HK-2 (cell line): ENCODE measurements at regions not wholly inside any gene's neighbourhood (a gene's known extent, or its start where the extent isn't known, plus 50 kb on each side); places are given as distances from the start of the nearest gene placed in this dataset.

Experiments used
- DNase-seq: peaks from one replicate; pipeline ENCODE4 v3.0.0-alpha.2; 2018; ENCODE audit not compliant: unreplicated experiment

- DNase-seq = no peak
Measured at GRCh38 chr13:30126903-30127428, 180.4 kb downstream of the KATNAL1 start.

GRCh38 chr13:30125422-30126073 is 181.8 kb downstream of the KATNAL1 start:
- DNase-seq = no peak

DNA sequence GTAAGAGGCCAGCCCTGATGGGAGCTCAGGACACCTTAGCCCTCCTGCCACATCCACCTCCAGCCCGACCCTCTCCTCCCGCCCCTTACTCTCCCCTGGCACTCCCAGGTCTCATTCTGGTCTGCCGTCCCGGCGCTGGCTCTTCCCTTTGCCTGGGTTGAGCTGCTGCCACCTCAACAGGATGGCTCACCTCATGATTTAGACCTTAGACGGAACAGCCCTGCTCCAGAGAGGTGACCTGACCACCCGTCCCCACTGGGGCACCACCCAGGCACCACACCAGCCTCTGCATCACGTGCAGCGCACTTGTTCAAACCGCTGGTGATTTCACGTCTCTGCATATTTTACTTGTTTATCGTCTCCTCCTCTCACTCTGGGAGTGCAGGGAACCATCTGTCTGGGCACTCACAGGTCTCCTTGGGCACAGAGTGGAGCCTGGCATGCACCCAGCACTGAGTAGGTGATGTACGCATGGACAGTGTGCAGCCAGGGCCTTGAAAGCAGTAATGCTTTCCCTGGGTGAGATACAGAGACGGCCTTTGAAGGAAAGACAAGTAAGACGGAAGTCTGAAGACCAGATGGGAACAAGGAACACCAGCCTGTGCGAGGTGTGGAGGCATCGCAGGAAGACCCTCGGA is 183.1 kb downstream of the KATNAL1 start:
- DNase-seq = no peak

GRCh38 chr13:30123575-30123974 is 183.8 kb downstream of the KATNAL1 start:
- DNase-seq = no peak

GRCh38 chr13:30121666-30122065 is 185.7 kb downstream of the KATNAL1 start:
- DNase-seq = no peak

DNA sequence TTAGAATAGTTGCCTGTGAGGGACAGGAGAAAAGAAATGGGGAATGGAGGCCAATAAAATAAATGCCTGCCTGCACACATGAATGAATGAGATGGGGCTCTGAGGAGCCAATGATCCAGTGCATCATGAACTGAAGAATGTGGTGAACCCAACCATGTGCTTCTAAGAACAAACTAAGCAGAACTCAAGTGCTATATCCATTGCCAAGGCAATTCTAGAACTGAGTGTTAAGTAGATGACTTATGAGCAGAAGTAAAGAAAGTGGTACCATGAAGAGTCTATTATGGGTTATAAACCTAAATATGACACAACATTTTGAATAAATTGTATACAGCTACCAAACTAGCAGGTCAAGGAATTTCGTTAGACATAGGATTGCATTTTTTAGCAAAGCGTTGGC is 186.1 kb downstream of the KATNAL1 start:
- DNase-seq = no peak

DNA sequence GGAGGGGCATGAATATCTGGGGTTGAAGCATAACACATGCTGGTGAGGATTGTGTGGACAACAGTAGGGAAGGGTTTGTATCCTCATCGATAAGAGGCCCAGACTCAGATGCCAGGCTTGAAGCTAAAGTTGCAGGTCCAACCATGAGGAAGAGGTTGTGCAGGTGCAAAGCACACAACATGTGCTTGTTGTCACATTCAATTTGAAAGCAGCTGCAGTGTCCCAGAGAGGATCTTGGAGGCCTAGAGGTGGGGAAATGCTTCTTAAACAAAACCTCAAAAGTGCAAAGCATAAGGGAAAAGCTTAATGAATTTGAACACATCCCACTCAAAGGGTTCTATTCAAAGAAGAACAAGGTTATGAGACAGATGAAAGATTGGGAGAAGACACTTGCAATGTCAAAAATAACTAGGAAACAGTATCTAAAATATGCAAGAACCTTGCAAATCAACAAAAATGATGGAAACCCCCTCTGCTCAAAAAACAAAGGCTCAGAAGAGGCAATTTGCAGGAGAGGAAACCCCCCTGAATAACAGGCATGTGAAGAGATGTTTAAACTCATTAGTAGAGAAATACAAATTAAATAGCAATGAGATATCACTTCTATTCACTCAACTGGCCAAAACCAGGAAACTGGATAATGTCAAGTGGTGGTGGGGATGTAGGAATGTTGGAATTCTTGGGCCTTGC is 187.1 kb downstream of the KATNAL1 start:
- no peak for DNase-seq

DNA sequence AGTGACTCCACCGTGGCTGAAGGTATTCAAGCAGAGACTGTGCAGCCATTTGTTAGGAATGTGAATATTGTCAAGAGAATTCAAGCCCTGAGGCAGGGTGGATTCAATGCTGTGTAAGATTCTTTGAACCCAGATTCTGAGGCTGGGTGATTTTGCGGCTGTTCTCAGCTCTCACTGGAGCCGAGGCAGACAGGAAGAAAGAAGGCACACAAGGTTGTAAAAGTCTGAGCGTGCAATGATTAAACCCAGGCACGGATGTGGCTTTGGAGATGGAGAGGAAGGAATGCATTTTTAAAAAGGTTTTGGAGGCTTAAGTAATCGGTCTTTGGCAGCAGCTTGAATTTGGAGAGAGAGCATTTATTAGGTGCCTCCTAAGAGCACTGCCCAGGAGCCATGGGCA is 187.9 kb downstream of the KATNAL1 start:
- no peak for DNase-seq

DNA sequence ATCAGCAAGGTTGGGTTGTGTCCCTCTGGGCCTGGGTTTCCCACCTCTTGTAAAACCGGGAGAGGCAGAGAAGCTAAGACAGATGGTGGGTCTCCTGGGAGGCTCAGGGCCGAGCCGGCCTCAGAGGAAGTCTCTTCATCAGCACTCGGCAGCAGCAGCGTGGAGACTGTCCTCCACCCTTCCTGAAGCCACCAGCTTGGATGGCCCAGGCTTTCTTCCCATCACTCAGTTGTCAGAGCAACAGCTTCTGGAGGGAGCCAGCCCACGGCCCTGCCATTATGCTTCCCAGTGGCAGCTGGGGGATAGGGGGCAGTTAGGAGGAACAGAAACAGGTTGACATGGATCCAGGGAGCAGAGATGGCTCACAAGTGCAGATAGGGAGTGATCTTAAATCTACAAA is 191.0 kb downstream of the KATNAL1 start:
- no peak for DNase-seq

DNA sequence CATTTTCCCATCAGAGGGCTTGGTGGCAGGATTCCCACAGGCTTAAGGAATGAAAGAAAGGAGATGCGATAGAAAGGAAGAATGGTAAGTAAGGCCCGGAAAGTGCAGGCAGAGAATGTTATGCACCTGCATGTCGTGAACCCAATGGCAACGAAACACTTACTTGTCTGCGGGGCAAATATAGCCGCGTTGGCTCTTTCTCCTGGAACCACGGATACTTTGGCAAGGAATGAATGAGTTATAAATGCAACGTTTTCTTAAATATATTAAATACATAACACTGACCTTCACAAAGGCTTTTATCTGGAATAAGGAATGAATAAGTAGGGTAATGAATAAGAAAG is 192.1 kb downstream of the KATNAL1 start:
- DNase-seq = no peak

GRCh38 chr13:30114571-30115256 is 192.6 kb downstream of the KATNAL1 start:
- DNase-seq = peak; percentile 79

DNA sequence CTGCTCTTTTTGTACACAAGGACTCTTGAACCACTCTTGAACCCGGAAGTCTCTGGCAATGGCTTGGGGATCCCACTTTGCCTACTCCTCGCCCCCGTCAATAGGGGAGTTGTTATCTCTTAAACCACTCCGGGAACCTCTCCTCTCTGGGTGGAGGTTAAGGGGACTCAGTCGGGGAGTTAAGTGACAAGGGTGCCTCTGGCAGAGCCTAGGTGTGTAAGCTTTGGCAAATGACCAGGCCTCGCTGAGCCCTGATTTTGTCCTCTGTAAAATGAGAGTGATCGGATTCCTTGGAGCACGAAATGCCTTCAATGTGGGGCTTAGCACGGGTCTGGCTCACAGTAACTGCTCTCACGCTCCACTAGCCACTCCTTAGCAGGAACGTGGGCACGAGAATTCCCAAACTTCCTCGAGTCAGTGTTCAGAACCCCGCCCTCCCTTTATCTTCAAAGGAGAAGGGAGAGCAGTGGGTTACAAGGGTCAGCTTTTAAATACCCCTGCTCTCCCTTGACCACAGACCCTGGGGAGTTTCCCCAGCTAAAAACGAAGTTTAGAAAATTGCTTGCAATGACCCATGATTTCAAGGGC is 193.3 kb downstream of the KATNAL1 start:
- DNase-seq = no peak

- no peak for DNase-seq
Measured at GRCh38 chr13:30113551-30113950, 193.8 kb downstream of the KATNAL1 start.

GRCh38 chr13:30112602-30113435 is 194.5 kb downstream of the KATNAL1 start:
- peak; percentile 54 for DNase-seq

DNA sequence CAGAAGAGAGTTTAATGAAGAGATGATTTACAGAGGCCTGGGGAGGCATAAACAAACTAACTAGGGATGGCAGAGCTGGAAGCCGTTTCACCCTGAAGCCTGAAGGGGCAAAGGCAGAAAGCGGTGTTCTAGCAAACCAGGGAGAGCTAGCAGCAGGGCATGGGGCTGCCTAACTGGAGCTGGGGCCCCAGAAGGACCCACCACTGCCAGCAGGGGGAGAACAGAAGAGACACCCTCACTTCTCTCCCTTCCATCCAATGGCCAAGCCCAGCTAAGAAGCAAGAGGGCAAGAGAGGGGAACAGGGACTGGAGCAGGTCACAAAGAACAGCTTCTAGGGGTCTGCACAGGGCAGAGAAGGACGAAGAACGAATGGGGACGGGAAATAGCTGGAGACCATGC is 195.5 kb downstream of the KATNAL1 start:
- no peak for DNase-seq

DNA sequence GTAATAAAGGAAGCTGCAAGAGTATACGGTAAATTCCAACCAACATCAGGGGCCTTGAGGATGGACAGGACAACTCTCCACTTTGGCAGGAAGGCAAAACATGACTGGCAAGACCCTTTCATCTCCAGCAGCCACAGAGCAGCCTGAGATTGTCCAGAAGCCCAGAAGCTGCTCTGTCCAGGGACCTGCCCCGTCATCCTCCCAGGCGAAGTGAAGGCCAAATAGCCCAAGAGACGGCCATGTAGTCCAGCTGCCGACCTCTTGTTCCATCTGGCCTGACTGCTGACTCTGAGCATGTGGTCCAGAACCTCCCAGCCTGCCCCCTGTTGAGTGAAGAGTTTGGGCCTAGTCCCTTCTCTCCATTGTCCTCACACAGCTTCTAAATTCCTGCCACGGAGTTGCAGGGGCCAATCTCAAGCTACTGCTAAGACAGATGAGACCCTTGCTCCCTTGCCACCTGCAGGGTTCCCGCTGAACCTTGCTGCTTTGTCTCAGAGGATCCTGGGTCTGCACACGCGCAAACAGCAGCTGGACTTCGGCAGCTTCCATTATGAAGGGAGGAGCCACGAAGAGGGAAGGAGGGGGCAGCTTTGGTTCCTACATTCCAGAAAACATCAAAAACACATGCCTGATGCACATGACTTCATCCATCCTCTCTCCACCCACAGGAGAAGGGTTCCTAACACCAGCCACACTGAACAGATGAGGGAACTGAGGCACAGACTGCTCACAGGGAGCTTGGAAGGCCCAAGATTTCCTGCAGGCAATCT is 196.9 kb downstream of the KATNAL1 start:
- no peak for DNase-seq

GRCh38 chr13:30109471-30110135 is 197.7 kb downstream of the KATNAL1 start:
- DNase-seq = no peak

DNA sequence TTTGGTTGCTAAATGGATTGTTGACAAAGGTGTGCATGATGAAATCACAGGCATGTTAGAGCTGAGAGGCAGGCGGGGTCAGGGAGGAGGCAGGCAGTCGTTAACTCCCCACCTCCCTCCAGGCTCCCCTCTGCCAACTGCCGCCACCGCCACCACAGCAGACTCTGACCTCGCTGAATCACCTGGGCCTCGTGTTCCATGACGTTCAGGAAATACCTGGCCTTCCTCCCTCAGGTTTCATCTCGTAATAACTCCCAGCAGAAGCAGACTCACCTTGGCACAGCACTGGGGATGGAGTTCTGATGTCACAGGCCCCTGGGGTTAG is 198.5 kb downstream of the KATNAL1 start:
- no peak for DNase-seq

- DNase-seq = no peak
Measured at GRCh38 chr13:30108216-30108912, 199.0 kb downstream of the KATNAL1 start.
